ENCODE measurements at regions not wholly inside any gene's neighbourhood (a gene's known extent, or its start where the extent isn't known, plus 50 kb on each side); places are given as distances from the start of the nearest gene placed in this dataset.

DNA sequence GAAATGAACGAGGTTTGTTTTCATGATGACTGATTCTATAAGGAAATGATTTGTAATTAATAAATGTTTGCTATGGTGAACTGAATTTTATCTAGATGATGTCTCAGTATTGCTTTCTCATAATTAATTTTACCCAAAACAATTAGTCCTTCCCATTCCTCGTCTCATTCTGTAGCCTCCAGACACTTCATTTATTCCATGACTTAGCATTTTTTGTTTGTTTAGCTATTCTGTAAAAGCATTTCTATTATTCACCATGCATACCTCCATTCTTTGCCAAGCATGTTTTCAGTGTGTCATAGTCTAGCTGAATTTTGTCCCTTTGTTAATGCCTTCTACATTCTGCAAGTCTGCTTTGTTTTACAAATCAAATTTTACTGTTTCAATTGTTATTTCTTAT, 137.4 kb upstream of the RPL10L start:
- DNase-seq (ENCODE audit: low read depth), result no peak

DNA sequence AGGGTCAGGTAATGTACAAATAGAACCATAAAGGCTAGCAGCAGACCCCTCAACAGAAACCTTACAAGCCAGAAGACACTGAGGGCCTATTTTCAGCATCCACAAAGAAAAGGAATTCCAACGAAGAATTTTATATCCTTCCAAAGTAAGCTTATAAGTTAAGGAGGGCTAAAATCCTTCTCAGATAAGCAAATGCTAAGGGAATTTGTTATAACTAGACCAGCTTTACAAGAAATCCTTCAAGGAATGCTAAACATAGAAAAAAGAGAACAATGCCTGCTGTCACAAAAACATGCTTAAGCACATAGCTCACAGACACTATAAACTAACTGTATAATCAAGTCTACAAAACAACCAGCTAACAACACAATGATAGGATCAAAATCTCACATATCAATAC, 130.7 kb upstream of the RPL10L start:
- DNase-seq (ENCODE audit: low read depth), result no peak

DNA sequence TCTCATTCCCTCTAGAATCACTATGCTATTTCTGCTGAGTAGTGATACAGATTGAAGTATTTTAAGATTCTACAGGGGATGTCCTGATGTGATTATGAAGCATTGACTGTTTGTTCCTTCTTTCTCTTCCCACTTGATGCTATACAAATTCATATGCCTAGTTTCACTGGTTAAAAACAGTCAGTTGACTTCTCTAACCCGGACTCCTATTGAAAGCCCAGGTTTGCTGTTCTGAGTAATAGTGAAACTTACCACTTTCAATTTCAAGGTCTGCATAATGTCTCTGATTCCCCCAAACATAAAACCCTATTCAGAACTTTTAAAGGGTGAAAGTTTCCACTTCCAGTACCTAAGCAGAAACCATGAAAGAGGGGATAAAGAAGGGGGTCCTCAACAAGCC, 117.7 kb upstream of the RPL10L start:
- DNase-seq (ENCODE audit: low read depth), result no peak

DNA sequence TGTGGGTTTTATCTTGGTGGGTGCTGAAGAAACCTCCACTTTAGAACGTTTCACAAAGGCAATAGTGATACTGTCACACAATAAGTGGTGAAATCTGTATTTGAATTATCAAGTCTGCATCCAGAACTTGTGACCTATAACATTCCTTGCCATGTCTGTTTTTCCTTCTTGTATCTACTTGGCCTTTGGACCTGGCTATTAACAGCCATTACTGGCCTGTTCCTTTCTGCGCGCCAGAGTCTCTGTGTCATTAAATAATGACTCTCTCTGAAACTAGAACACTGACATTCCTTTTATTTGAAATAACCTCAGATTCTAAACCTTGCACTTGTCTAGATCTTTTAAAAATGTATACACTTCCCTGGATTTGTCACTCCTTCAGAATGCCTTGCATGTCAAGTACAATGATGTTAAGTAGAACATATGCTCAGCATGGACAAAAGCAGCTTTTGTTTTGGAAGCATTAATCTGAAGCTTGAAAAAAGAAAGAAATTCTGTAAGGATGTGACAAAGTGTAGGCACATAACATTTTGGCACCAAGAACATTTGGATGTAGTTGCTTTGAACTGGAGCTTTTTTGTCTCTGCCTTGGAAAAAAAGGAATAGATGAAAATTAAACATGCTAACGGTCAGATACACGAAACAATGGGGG, 95.5 kb upstream of the RPL10L start:
- DNase-seq (ENCODE audit: low read depth), result no peak

DNA sequence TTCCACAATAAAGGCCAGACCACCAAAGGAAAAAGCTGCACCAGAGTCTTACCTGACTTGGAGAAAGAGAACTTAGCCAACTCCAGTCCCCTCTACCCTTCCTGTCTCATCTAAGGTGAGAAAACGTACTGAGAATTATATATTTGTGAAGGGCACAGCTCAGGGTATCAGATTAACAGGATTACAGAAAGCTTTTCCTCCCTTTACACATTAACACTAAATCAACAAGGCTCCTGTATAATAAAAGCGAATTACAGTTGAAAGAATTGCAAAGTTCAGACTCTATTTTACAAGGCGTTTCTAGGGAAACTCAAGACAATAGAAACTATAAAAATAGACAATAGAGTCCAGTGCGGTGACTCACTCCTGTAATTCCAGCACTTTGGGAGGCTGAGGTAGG, 82.7 kb upstream of the RPL10L start:
- no peak for DNase-seq (ENCODE audit: low read depth)

DNA sequence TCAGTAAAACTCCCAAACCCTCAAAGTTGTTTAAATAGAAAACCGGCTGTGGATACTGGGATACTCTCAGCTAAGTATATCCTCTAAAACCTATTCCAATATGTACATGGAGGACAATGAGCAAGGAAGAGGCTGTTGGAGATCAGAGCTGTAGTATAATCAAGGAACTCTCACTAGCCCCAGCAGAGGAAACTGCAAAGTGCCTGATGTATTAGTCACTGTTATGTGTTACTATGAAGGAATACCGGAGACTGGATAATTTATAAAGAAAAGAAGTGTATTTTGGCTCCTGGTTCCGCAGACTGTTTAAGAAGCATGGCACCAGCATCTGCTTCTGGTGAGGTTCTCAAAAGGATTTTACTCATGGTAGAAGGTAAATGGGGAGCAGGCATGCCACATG, 65.6 kb upstream of the RPL10L start:
- DNase-seq (ENCODE audit: low read depth), result peak; percentile 11

Measured in non-pigmented ciliary epithelial cell (primary cell).